Hepatocyte (in vitro differentiated cells): ENCODE measurements at regions not wholly inside any gene's neighbourhood (a gene's known extent, or its start where the extent isn't known, plus 50 kb on each side); places are given as distances from the start of the nearest gene placed in this dataset.

Experiments
- EZH2 ChIP-seq: fragments of 200-600 bp; sonication (generic); IDR thresholded peaks from 2 replicates; pipeline ENCODE4 v1.6.1; 2016; ENCODE audit warnings: antibody characterized with exemption, mild to moderate bottlenecking, borderline replicate concordance
- EZH2phosphoT487 ChIP-seq: fragments of 200-600 bp; sonication (generic); IDR thresholded peaks from one replicate; pipeline ENCODE4 v1.6.1; 2018; ENCODE audit warnings: antibody characterized with exemption, mild to moderate bottlenecking, low read depth, moderate library complexity; ENCODE audit not compliant: unreplicated experiment, severe bottlenecking
- TF ChIP-seq, protein P1 (sequence below): fragments of 200-600 bp; sonication (generic); IDR thresholded peaks from 2 replicates; pipeline ENCODE4 v1.5.1; 2016; ENCODE audit warnings: antibody characterized with exemption, mild to moderate bottlenecking; ENCODE audit not compliant: poor library complexity

DNA sequence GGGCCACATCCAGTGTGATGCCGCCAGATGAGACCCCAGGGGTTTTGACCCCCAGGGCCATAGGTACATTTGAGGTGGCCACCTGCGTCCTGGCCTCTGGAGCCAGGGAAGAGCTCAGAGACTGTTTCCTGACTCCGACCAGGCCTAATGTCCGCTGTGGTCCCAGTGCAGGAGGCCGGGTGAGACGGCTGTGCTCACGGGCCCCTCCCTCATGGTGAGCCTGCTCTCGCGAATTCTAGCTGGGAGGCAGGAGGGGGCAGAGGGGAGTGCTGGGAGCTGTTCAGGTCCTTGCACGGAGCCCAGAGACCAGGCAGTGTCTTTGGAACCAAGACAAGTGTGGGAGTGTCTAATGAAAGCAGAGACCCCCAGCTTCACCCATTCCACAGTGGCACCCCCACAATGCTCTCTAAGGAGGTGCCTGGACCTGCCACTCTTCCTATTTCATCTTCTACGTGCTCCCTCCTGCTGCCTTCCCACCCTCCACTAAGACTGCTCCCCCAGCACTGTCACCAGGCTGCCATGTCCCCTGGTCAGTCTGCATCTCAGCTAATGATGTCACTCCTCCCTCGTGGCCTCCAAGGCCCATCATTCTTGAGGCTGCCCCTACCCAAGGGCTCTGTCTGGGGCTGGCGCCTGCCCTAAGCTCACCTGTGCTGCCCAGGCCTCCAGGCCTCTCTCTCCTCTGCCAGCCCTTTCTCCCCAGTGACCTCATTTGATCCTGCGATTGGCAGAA is 256.3 kb upstream of the C1orf174 start:
- TF ChIP-seq EZH2phosphoT487 = no peak
- TF ChIP-seq, protein P1, sequence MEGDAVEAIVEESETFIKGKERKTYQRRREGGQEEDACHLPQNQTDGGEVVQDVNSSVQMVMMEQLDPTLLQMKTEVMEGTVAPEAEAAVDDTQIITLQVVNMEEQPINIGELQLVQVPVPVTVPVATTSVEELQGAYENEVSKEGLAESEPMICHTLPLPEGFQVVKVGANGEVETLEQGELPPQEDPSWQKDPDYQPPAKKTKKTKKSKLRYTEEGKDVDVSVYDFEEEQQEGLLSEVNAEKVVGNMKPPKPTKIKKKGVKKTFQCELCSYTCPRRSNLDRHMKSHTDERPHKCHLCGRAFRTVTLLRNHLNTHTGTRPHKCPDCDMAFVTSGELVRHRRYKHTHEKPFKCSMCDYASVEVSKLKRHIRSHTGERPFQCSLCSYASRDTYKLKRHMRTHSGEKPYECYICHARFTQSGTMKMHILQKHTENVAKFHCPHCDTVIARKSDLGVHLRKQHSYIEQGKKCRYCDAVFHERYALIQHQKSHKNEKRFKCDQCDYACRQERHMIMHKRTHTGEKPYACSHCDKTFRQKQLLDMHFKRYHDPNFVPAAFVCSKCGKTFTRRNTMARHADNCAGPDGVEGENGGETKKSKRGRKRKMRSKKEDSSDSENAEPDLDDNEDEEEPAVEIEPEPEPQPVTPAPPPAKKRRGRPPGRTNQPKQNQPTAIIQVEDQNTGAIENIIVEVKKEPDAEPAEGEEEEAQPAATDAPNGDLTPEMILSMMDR = no peak
- TF ChIP-seq EZH2 = no peak
